Tibial artery (tissue), 4 donors: ENCODE measurements at regions not wholly inside any gene's neighbourhood (a gene's known extent, or its start where the extent isn't known, plus 50 kb on each side); places are given as distances from the start of the nearest gene placed in this dataset.

Source experiments
- DNase-seq, 2 donors: peaks; one replicate each; pipeline ENCODE4 v3.0.0-alpha.2; 2019
- H3K27ac ChIP-seq, 2 donors: fragments of 200-600 bp; sonication (generic) in 1 of 2; 1 replicate in 1 of 2; 2 replicates in 1 of 2; pipeline ENCODE4 v1.5.1; 2018 to 2019; ENCODE audit warnings: mild to moderate bottlenecking in 1 of 2
- H3K27me3 ChIP-seq, 2 donors: fragments of 200-600 bp; sonication (generic) in 1 of 2; one replicate each; pipeline versions ENCODE4 v1.5.1 to v1.6.0; 2016 to 2019
- H3K36me3 ChIP-seq, 3 donors: fragments of 200-600 bp; sonication (generic) in 2 of 3; one replicate each; pipeline ENCODE4 v1.5.1; 2016 to 2019; ENCODE audit warnings: mild to moderate bottlenecking in 2 of 3
- H3K4me1 ChIP-seq, 4 donors: fragments of 200-600 bp; sonication (generic) in 2 of 4; 1 replicate in 3 of 4; 2 replicates in 1 of 4; pipeline ENCODE4 v1.5.1; 2016 to 2019
- H3K4me3 ChIP-seq, 2 donors: fragments of 200-600 bp; sonication (generic) in 1 of 2; 1 replicate in 1 of 2; 2 replicates in 1 of 2; pipeline ENCODE4 v1.5.1; 2018 to 2019; ENCODE audit warnings: mild to moderate bottlenecking in 2 of 2
- H3K9me3 ChIP-seq, 3 donors: fragments of 200-600 bp; sonication (generic) in 1 of 3; one replicate each; pipeline ENCODE4 v1.5.1; 2016 to 2019
- CTCF ChIP-seq, 2 experiments: fragments of 200-600 bp in 1 of 2; fragments of 450-650 bp in 1 of 2; IDR thresholded peaks; one replicate each; pipeline ENCODE4 v1.5.1; 2017 to 2019; ENCODE audit warnings: antibody characterized with exemption in 2 of 2, mild to moderate bottlenecking in 1 of 2, moderate library complexity in 1 of 2
- intact Hi-C: fragments of 100-400 bp; cut with DNase I; formaldehyde crosslinking; loops from one replicate; pipeline ENCODE4 v1.15.0; 2023; ENCODE audit warnings: low total_unique reads

GRCh38 chr2:147433822-147434221, 411.0 kb upstream of the ACVR2A start:
- Histone ChIP-seq H3K27ac (no peak overlapping the region), H3K9me3 (no peaks in the 10 kb centered on the region), H3K27me3 (no peaks in the 10 kb centered on the region), H3K36me3 (no peaks in the 10 kb centered on the region), H3K4me3 (no peak overlapping the region), H3K4me1 (peaks cover 0 to 7% (median 0%) of the 10 kb centered on the region in 4 donors)
- DNase-seq, result no peak
- intact Hi-C loops, result no loop called here
- no peak for TF ChIP-seq CTCF (IDR thresholded peaks at IDR 0.05)

GRCh38 chr2:147430408-147430807, 414.4 kb upstream of the ACVR2A start:
- no peak overlapping the region for H3K27ac ChIP-seq
- TF ChIP-seq CTCF (IDR thresholded peaks at IDR 0.05), result no peak
- no peaks in the 10 kb centered on the region for H3K27me3 ChIP-seq
- DNase-seq, result no peak
- intact Hi-C loops, result no loop called here
- H3K36me3 ChIP-seq, result no peaks in the 10 kb centered on the region
- H3K4me3 ChIP-seq, result no peak overlapping the region
- no peaks in the 10 kb centered on the region for H3K9me3 ChIP-seq
- H3K4me1 ChIP-seq, result peaks cover 0 to 7% (median 0%) of the 10 kb centered on the region in 4 donors

- Histone ChIP-seq H3K36me3 (no peaks in the 10 kb centered on the region), H3K27me3 (no peaks in the 10 kb centered on the region), H3K4me3 (no peak overlapping the region), H3K27ac (no peak overlapping the region), H3K9me3 (no peaks in the 10 kb centered on the region), H3K4me1 (peaks cover 0 to 1% (median 0%) of the 10 kb centered on the region in 4 donors)
- TF ChIP-seq CTCF (IDR thresholded peaks at IDR 0.05), result no peak
- intact Hi-C loops, result no loop called here
- no peak for DNase-seq
These were observed 416.6 kb upstream of the ACVR2A start for GRCh38 chr2:147428120-147428747.

GRCh38 chr2:147425437-147426029, 419.3 kb upstream of the ACVR2A start:
- no peak for DNase-seq
- Histone ChIP-seq H3K9me3 (no peaks in the 10 kb centered on the region), H3K36me3 (no peaks in the 10 kb centered on the region), H3K27ac (no peak overlapping the region), H3K4me3 (no peak overlapping the region), H3K27me3 (no peaks in the 10 kb centered on the region), H3K4me1 (no peaks in the 10 kb centered on the region)
- no peak for TF ChIP-seq CTCF (IDR thresholded peaks at IDR 0.05)
- intact Hi-C loops, result no loop called here

- TF ChIP-seq CTCF (IDR thresholded peaks at IDR 0.05), result no peak
- Histone ChIP-seq H3K27me3 (no peaks in the 10 kb centered on the region), H3K4me1 (no peaks in the 10 kb centered on the region), H3K4me3 (no peak overlapping the region), H3K9me3 (no peaks in the 10 kb centered on the region), H3K27ac (no peak overlapping the region), H3K36me3 (no peaks in the 10 kb centered on the region)
- intact Hi-C loops, result no loop called here
- no peak for DNase-seq
These were observed 420.1 kb upstream of the ACVR2A start for GRCh38 chr2:147424766-147425165.
